ENCODE measurements at regions not wholly inside any gene's neighbourhood (a gene's known extent, or its start where the extent isn't known, plus 50 kb on each side); places are given as distances from the start of the nearest gene placed in this dataset.
"Not testable (repeated sequence)": the region's sequence is repeated elsewhere in the genome, so short reads cannot be mapped to it uniquely, and the experiment has no call there.

- DNase-seq (ENCODE audit: low read depth), result no peak
Observed at GRCh38 chr14:104230946-104231345, 92.6 kb downstream of the KIF26A start.

- no peak for DNase-seq (ENCODE audit: low read depth)
Observed at GRCh38 chr14:104232070-104232484, 93.7 kb downstream of the KIF26A start.

- DNase-seq (ENCODE audit: low read depth), result not testable (repeated sequence)
Observed at GRCh38 chr14:104234007-104234786, 95.8 kb downstream of the KIF26A start.

GRCh38 chr14:104235686-104236085 is 97.3 kb downstream of the KIF26A start:
- DNase-seq (ENCODE audit: low read depth), result no peak

GRCh38 chr14:104237651-104238423 is 99.5 kb downstream of the KIF26A start:
- no peak for DNase-seq (ENCODE audit: low read depth)

GRCh38 chr14:104238424-104239184 is 100.2 kb downstream of the KIF26A start:
- no peak for DNase-seq (ENCODE audit: low read depth)

GRCh38 chr14:104239185-104239775 is 100.9 kb downstream of the KIF26A start:
- DNase-seq (ENCODE audit: low read depth), result no peak

GRCh38 chr14:104239861-104240301 is 101.5 kb downstream of the KIF26A start:
- no peak for DNase-seq (ENCODE audit: low read depth)

GRCh38 chr14:104240434-104241157 is 102.2 kb downstream of the KIF26A start:
- DNase-seq (ENCODE audit: low read depth), result no peak

- no peak for DNase-seq (ENCODE audit: low read depth)
Observed at GRCh38 chr14:104243200-104243599, 104.8 kb downstream of the KIF26A start.

GRCh38 chr14:104244221-104245011 is 106.0 kb downstream of the KIF26A start:
- no peak for DNase-seq (ENCODE audit: low read depth)

- DNase-seq (ENCODE audit: low read depth), result no peak
Observed at GRCh38 chr14:104245075-104245474, 106.7 kb downstream of the KIF26A start.

- no peak for DNase-seq (ENCODE audit: low read depth)
Observed at GRCh38 chr14:104245723-104246122, 107.3 kb downstream of the KIF26A start.

- no peak for DNase-seq (ENCODE audit: low read depth)
Observed at GRCh38 chr14:104246401-104247335, 108.3 kb downstream of the KIF26A start.

GRCh38 chr14:104247336-104248202 is 109.2 kb downstream of the KIF26A start:
- no peak for DNase-seq (ENCODE audit: low read depth)

- no peak for DNase-seq (ENCODE audit: low read depth)
Observed at GRCh38 chr14:104248203-104249055, 110.0 kb downstream of the KIF26A start.

GRCh38 chr14:104249089-104249488 is 110.7 kb downstream of the KIF26A start:
- no peak for DNase-seq (ENCODE audit: low read depth)
